Vagina (tissue), 2 donors: ENCODE measurements at regions not wholly inside any gene's neighbourhood (a gene's known extent, or its start where the extent isn't known, plus 50 kb on each side); places are given as distances from the start of the nearest gene placed in this dataset.
"Not testable (repeated sequence)": the region's sequence is repeated elsewhere in the genome, so short reads cannot be mapped to it uniquely, and the experiment has no call there.

ENCODE experiments used
- DNase-seq, 2 donors: peaks; one replicate each; pipeline ENCODE4 v3.0.0-alpha.2; 2017; ENCODE audit errors: extremely low spot score in 2 of 2
- H3K27ac ChIP-seq: fragments of 200-600 bp; sonication (generic); one replicate; pipeline ENCODE4 v1.5.1; 2019
- H3K27me3 ChIP-seq: fragments of 200-600 bp; sonication (generic); one replicate; pipeline ENCODE4 v1.5.1; 2019
- H3K36me3 ChIP-seq, 2 donors: fragments of 200-600 bp; sonication (generic); one replicate each; pipeline ENCODE4 v1.5.1; 2017 to 2019
- H3K4me1 ChIP-seq: fragments of 200-600 bp; sonication (generic); one replicate; pipeline ENCODE4 v1.5.1; 2019
- H3K4me3 ChIP-seq, 2 donors: fragments of 200-600 bp; sonication (generic); 1 replicate in 1 of 2; 2 replicates in 1 of 2; pipeline ENCODE4 v1.5.1; 2016 to 2019
- H3K9me3 ChIP-seq: fragments of 200-600 bp; sonication (generic); one replicate; pipeline ENCODE4 v1.5.1; 2019
- POLR2A ChIP-seq, 2 donors: fragments of 450-650 bp; IDR thresholded peaks; one replicate each; pipeline ENCODE4 v1.6.1; 2017; ENCODE audit warnings: antibody characterized with exemption in 2 of 2, mild to moderate bottlenecking in 2 of 2, moderate library complexity in 2 of 2
- POLR2AphosphoS5 ChIP-seq, 2 donors: sonication (generic); formaldehyde crosslinking; IDR thresholded peaks; one replicate each; pipeline ENCODE4 v1.9.0; 2017; ENCODE audit warnings: antibody characterized with exemption in 2 of 2, mild to moderate bottlenecking in 2 of 2, low read depth in 1 of 2; ENCODE audit not compliant: insufficient read depth in 1 of 2
- intact Hi-C: fragments of 100-400 bp; cut with DNase I; formaldehyde crosslinking; loops from one replicate; pipeline ENCODE4 v1.15.1; 2023
- TF ChIP-seq, protein P1 (sequence below), 3 experiments: fragments of 450-650 bp in 2 of 3; fragments of 200-600 bp in 1 of 3; sonication (generic) in 1 of 3; IDR thresholded peaks; one replicate each; pipeline ENCODE4 v1.5.1; 2017 to 2019; ENCODE audit warnings: antibody characterized with exemption in 3 of 3, mild to moderate bottlenecking in 2 of 3, moderate library complexity in 2 of 3

DNA sequence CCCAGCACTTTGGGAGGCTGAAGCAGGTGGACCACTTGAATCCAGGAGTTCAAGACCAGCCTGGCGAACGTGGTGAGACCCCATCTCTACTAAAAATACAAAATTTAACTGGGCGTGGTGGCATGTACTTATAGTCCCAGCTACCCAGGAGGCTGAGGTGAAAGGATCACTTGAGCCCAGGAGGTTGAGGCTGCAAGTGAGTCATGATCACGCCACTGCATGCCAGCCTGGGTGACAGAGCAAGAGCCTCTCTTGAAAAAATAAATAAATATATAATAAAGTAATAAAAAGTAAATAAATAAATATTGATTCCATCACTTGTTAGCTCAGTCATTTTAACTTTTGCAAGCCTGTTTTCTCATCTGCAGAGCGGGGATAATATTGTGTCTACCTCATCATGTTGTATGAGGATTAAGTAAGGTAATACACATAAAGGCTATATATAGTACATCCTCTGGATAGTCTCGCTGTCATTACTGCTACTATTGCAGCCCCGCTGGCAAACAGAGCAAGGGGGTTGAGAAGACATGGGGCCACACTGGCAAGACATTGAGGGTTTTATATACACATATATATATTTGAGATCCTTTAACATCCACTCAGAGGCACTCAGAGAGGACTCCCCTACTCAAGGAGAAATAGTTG lies 210.9 kb downstream of the C9orf152 start:
- intact Hi-C loops, result no loop called here
- H3K9me3 ChIP-seq, result no peaks in the 10 kb centered on the region
- no peaks in the 10 kb centered on the region for H3K4me1 ChIP-seq
- TF ChIP-seq POLR2AphosphoS5 (IDR thresholded peaks at IDR 0.05; ENCODE audit: insufficient read depth in 1 of 2, low read depth in 1 of 2), result no peak
- no peak for TF ChIP-seq POLR2A (IDR thresholded peaks at IDR 0.05)
- TF ChIP-seq, protein P1, sequence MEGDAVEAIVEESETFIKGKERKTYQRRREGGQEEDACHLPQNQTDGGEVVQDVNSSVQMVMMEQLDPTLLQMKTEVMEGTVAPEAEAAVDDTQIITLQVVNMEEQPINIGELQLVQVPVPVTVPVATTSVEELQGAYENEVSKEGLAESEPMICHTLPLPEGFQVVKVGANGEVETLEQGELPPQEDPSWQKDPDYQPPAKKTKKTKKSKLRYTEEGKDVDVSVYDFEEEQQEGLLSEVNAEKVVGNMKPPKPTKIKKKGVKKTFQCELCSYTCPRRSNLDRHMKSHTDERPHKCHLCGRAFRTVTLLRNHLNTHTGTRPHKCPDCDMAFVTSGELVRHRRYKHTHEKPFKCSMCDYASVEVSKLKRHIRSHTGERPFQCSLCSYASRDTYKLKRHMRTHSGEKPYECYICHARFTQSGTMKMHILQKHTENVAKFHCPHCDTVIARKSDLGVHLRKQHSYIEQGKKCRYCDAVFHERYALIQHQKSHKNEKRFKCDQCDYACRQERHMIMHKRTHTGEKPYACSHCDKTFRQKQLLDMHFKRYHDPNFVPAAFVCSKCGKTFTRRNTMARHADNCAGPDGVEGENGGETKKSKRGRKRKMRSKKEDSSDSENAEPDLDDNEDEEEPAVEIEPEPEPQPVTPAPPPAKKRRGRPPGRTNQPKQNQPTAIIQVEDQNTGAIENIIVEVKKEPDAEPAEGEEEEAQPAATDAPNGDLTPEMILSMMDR (IDR thresholded peaks at IDR 0.05), result no peak
- no peaks in the 10 kb centered on the region for H3K27me3 ChIP-seq
- no peaks in the 10 kb centered on the region for H3K36me3 ChIP-seq
- H3K4me3 ChIP-seq, result no peak overlapping the region
- H3K27ac ChIP-seq, result no peak overlapping the region
- DNase-seq, result no peak

DNA sequence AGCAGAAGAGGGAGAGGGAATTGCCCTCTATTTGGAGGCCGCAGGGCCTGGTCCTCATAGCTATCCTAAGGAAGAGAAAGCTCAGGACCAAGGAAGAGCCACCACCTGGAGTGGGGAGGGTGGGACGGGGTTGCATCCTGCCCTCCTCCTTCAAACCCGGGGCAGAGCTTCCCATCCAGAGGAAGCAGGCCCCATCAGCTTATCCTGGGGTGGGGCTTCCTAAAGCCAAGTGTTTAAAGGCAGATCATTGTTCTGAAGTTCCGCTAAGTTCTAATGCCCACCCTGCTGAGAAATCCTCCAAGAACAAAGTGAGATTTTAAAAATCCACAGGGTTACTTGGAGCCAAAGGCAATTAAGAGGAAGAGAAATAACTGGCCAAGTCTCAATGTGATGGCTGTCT lies 210.3 kb downstream of the C9orf152 start:
- TF ChIP-seq, protein P1 (IDR thresholded peaks at IDR 0.05), result no peak
- TF ChIP-seq POLR2AphosphoS5 (IDR thresholded peaks at IDR 0.05; ENCODE audit: insufficient read depth in 1 of 2, low read depth in 1 of 2), result no peak
- TF ChIP-seq POLR2A (IDR thresholded peaks at IDR 0.05), result no peak
- H3K36me3 ChIP-seq, result no peaks in the 10 kb centered on the region
- no peaks in the 10 kb centered on the region for H3K27me3 ChIP-seq
- DNase-seq, result no peak
- H3K9me3 ChIP-seq, result no peaks in the 10 kb centered on the region
- H3K4me1 ChIP-seq, result no peaks in the 10 kb centered on the region
- no peak overlapping the region for H3K27ac ChIP-seq
- H3K4me3 ChIP-seq, result no peak overlapping the region
- intact Hi-C loops, result no loop called here

DNA sequence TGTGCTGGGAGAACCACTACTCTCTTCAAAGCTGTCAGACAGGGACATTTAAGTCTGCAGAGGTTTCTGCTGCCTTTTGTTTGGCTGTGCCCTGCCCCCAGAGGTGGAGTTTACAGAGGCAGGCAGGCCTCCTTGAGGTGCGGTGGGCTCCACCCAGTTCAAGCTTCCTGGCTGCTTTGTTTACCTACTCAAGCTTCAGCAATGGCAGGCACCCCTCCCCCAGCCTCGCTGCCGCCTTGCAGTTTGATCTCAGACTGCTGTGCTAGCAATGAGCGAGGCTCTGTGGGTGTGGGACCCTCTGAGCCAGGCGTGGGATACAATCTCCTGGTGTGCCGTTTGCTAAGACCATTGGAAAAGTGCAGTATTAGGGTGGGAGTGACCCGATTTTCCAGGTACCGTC lies 202.4 kb downstream of the C9orf152 start:
- H3K27me3 ChIP-seq, H3K9me3 ChIP-seq, H3K4me1 ChIP-seq, H3K27ac ChIP-seq, intact Hi-C loops, H3K4me3 ChIP-seq, DNase-seq, H3K36me3 ChIP-seq: not testable (repeated sequence)

DNA sequence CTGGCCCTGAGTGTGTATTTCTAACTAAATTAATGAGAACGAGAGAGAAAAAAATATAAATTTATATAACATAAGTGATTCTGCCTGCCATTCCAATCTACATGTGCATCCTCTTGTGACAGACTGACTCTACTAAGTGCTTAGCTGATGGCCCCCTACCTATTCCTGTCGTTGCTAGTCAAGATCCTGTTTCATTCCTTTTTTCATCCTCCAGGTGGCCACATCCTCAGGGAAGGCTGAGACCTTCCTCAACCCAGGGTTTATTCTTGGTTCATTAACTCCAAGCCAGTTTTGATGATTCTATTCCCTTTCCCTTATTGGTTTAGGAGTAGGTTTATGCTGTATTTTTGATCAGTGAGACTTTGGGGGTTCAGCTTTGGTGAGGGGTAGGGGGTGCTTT lies 201.3 kb downstream of the C9orf152 start:
- H3K27ac ChIP-seq, result no peak overlapping the region
- intact Hi-C loops, result no loop called here
- TF ChIP-seq, protein P1 (IDR thresholded peaks at IDR 0.05), result no peak
- TF ChIP-seq POLR2A (IDR thresholded peaks at IDR 0.05), result no peak
- no peak for TF ChIP-seq POLR2AphosphoS5 (IDR thresholded peaks at IDR 0.05; ENCODE audit: insufficient read depth in 1 of 2, low read depth in 1 of 2)

DNA sequence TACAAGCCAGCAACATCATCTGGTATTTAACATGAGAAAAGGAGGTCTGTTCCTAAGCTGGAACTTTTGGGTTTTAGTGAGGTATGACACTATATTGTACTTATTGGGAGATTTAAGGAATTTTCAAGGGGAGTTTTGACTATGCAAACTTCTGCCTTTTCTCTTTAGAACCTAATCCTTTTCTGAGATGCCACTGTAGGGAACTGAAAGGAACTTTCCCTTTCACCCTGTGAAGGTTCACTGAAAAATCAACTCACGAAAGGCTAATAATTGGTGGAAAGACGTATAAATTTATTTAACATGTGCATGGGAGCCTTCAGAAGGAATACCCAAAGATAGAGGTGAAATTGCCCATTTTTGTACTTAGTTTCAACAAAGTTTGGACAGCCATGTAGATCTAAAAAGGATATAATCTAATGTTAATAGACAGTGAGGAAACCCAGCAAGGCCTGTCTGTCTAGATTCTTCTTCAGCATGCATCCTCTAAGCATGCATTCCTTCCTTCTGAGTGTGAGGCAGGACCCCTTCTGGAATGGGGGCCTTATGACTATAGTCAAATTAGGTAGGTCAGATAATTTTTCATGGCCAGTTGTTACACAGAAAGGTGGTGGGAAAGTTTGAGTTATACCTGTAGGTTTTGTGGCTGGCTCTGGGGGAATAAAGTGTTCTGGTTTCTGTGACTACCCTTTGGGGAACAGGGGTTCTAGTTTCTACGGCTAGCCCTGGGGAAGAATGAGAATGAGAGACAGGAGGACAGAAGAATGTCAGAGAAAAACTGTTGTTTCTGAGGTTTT lies 200.3 kb downstream of the C9orf152 start:
- TF ChIP-seq POLR2A (IDR thresholded peaks at IDR 0.05) (no peak), POLR2AphosphoS5 (IDR thresholded peaks at IDR 0.05; ENCODE audit: insufficient read depth in 1 of 2, low read depth in 1 of 2) (no peak)
- TF ChIP-seq, protein P1 (IDR thresholded peaks at IDR 0.05), result no peak
- Histone ChIP-seq H3K36me3 (no peaks in the 10 kb centered on the region), H3K27me3 (no peaks in the 10 kb centered on the region), H3K4me3 (no peak overlapping the region), H3K4me1 (no peaks in the 10 kb centered on the region), H3K27ac (no peak overlapping the region), H3K9me3 (no peaks in the 10 kb centered on the region)
- intact Hi-C loops, result no loop called here
- DNase-seq, result no peak

More for the DNA sequence above, 201.3 kb downstream of the C9orf152 start:
- Histone ChIP-seq H3K9me3 (no peaks in the 10 kb centered on the region), H3K4me3 (no peak overlapping the region), H3K4me1 (no peaks in the 10 kb centered on the region), H3K36me3 (no peaks in the 10 kb centered on the region), H3K27me3 (no peaks in the 10 kb centered on the region)
- no peak for DNase-seq
